HFFc6 (cell line): ENCODE measurements at regions not wholly inside any gene's neighbourhood (a gene's known extent, or its start where the extent isn't known, plus 50 kb on each side); places are given as distances from the start of the nearest gene placed in this dataset.

Source experiments
- DNase-seq: peaks from one replicate; pipeline ENCODE4 v3.0.0-alpha.2; 2018
- H3K27ac Mint-ChIP-seq: 2 replicates; pipeline ENCODE4 v1.8.0; 2020; ENCODE audit warnings: mild to moderate bottlenecking, mixed read lengths
- H3K27me3 Mint-ChIP-seq: 2 replicates; pipeline ENCODE4 v1.8.0; 2021; ENCODE audit warnings: mild to moderate bottlenecking, moderate library complexity, mixed read lengths; ENCODE audit not compliant: insufficient read depth
- H3K36me3 Mint-ChIP-seq: 2 replicates; pipeline ENCODE4 v1.8.0; 2021; ENCODE audit warnings: low read depth, mixed read lengths
- H3K4me1 Mint-ChIP-seq: 2 replicates; pipeline ENCODE4 v1.8.0; 2020; ENCODE audit warnings: low read depth, mixed read lengths
- H3K4me3 Mint-ChIP-seq: 2 replicates; pipeline ENCODE4 v1.8.0; 2020; ENCODE audit warnings: mild to moderate bottlenecking, moderate library complexity, mixed read lengths
- H3K9me3 Mint-ChIP-seq: 2 replicates; pipeline ENCODE4 v1.8.0; 2020; ENCODE audit warnings: mild to moderate bottlenecking, mixed read lengths
- CTCF ChIP-seq: fragments of 200-600 bp; sonication (generic); IDR thresholded peaks from 2 replicates; pipeline ENCODE4 v1.5.0; 2021; ENCODE audit warnings: antibody characterized with exemption, mild to moderate bottlenecking

- Mint-ChIP-seq H3K36me3 (no peaks in the 10 kb centered on the region), H3K4me1 (peaks cover 47% of the 10 kb centered on the region), H3K4me3 (no peak overlapping the region), H3K9me3 (no peaks in the 10 kb centered on the region), H3K27ac (no peak overlapping the region), H3K27me3 (peaks cover 26% of the 10 kb centered on the region)
- TF ChIP-seq CTCF = no peak
- DNase-seq = no peak
Observed at GRCh38 chr3:13191016-13191415, 117.8 kb upstream of the IQSEC1 start.

- no peak overlapping the region for H3K4me3 Mint-ChIP-seq
- H3K27me3 Mint-ChIP-seq = peaks cover 25% of the 10 kb centered on the region
- no peak overlapping the region; the same call in 1 of the 2 replicates for H3K27ac Mint-ChIP-seq
- no peaks in the 10 kb centered on the region for H3K9me3 Mint-ChIP-seq
- no peak for DNase-seq
- H3K4me1 Mint-ChIP-seq = peaks cover 46% of the 10 kb centered on the region
- TF ChIP-seq CTCF = no peak
- no peaks in the 10 kb centered on the region for H3K36me3 Mint-ChIP-seq
Observed at GRCh38 chr3:13190378-13190765, 117.1 kb upstream of the IQSEC1 start.

- Mint-ChIP-seq H3K4me3 (peak overlapping the region; percentile 11), H3K27ac (peak overlapping the region; percentile 84), H3K9me3 (no peaks in the 10 kb centered on the region), H3K27me3 (peaks cover 30% of the 10 kb centered on the region), H3K36me3 (no peaks in the 10 kb centered on the region), H3K4me1 (peaks cover 41% of the 10 kb centered on the region)
- peak; percentile 66 for DNase-seq
- TF ChIP-seq CTCF = no peak
Observed at GRCh38 chr3:13189639-13190377, 116.6 kb upstream of the IQSEC1 start.

- H3K27me3 Mint-ChIP-seq = peaks cover 31% of the 10 kb centered on the region
- H3K27ac Mint-ChIP-seq = no peak overlapping the region
- no peak for DNase-seq
- H3K36me3 Mint-ChIP-seq = no peaks in the 10 kb centered on the region
- H3K4me3 Mint-ChIP-seq = no peak overlapping the region
- TF ChIP-seq CTCF = no peak
- H3K4me1 Mint-ChIP-seq = peaks cover 32% of the 10 kb centered on the region
- no peaks in the 10 kb centered on the region for H3K9me3 Mint-ChIP-seq
Observed at GRCh38 chr3:13188975-13189374, 115.7 kb upstream of the IQSEC1 start.

GRCh38 chr3:13188181-13188779 lies 115.1 kb upstream of the IQSEC1 start:
- H3K4me3 Mint-ChIP-seq = no peak overlapping the region
- peaks cover 26% of the 10 kb centered on the region for H3K4me1 Mint-ChIP-seq
- H3K27me3 Mint-ChIP-seq = peaks cover 27% of the 10 kb centered on the region
- no peak for TF ChIP-seq CTCF
- H3K36me3 Mint-ChIP-seq = no peaks in the 10 kb centered on the region
- no peak for DNase-seq
- H3K9me3 Mint-ChIP-seq = no peaks in the 10 kb centered on the region
- no peak overlapping the region for H3K27ac Mint-ChIP-seq
